HCT116 (cell line): ENCODE measurements at regions not wholly inside any gene's neighbourhood (a gene's known extent, or its start where the extent isn't known, plus 50 kb on each side); places are given as distances from the start of the nearest gene placed in this dataset.

Experiments used
- ATAC-seq: fragments of 200-7000 bp; cut with Tn5 transposase; 2 replicates; pipeline ENCODE4 v1.9.1; 2020; ENCODE audit warnings: mild to moderate bottlenecking, moderate library complexity
- BruUV-seq: library from RNA; stranded (reverse); fragments of 400-500 nt; replicated peaks from 2 replicates; lab custom pipeline; 2021; lab: Mats Ljungman, UMichigan
- CTCF ChIA-PET: fragments of 300-600 bp; sonication (Branson Sonifier 250); formaldehyde crosslinking; loops from one replicate; lab custom pipeline; 2021; ENCODE audit warnings: antibody characterized with exemption; lab: Charles Lee
- POLR2A ChIA-PET: fragments of 300-600, 350-600 bp; sonication (Branson Sonifier 250); formaldehyde crosslinking; loops from one replicate; lab custom pipeline; 2021; ENCODE audit warnings: antibody characterized with exemption; lab: Charles Lee
- RAD21 ChIA-PET, 2 experiments: fragments of 300-600 bp; sonication (Branson Sonifier 250); formaldehyde crosslinking; loops; one replicate each; lab custom pipeline; 2023; ENCODE audit warnings: low total read pairs in 2 of 2; ENCODE audit not compliant: uncharacterized antibody in 2 of 2, unreplicated experiment in 2 of 2, low non-redundant PET in 1 of 2; lab: Charles Lee
- DNase-seq: peaks from one replicate; pipeline ENCODE4 v3.0.0-alpha.2; 2010; ENCODE audit warnings: low read depth, low spot score
- H2AFZ ChIP-seq: fragments of 200-600 bp; shearing (Covaris generic), sonication (generic); 2 replicates; pipeline ENCODE4 v1.6.1; 2017; ENCODE audit warnings: low read depth, mixed run types, mixed read lengths, antibody characterized with exemption, low read length; ENCODE audit not compliant: poor library complexity, severe bottlenecking
- H3K27ac ChIP-seq: 2 replicates; pipeline ENCODE4 v1.5.1; 2012; ENCODE audit warnings: low read depth, low read length
- H3K27me3 ChIP-seq: fragments of 200-600 bp; sonication (generic); 2 replicates; pipeline ENCODE4 v1.6.1; 2016; ENCODE audit warnings: mixed run types, low read length, mixed read lengths; ENCODE audit not compliant: insufficient read depth
- H3K36me3 ChIP-seq, 2 experiments: fragments of 200-500 bp in 1 of 2; fragments of 200-600 bp in 1 of 2; sonication (Bioruptor generic) in 1 of 2; sonication (generic) in 1 of 2; 2 replicates each; pipeline versions ENCODE4 v1.5.1 to v1.6.1; 2014 to 2016; ENCODE audit warnings: low read length in 2 of 2, inconsistent platforms in 1 of 2, mixed read lengths in 1 of 2, mixed run types in 1 of 2; ENCODE audit not compliant: insufficient read depth in 2 of 2, control insufficient read depth in 1 of 2
- H3K4me1 ChIP-seq, 2 experiments: fragments of 200-600 bp in 1 of 2; sonication (generic) in 1 of 2; 2 replicates each; pipeline versions ENCODE4 v1.5.1 to v1.6.1; 2012 to 2017; ENCODE audit warnings: low read length in 2 of 2, inconsistent platforms in 1 of 2, mild to moderate bottlenecking in 1 of 2, mixed read lengths in 1 of 2, mixed run types in 1 of 2, moderate library complexity in 1 of 2; ENCODE audit not compliant: insufficient read depth in 2 of 2, control insufficient read depth in 1 of 2
- H3K4me2 ChIP-seq: fragments of 200-600 bp; sonication (generic); 2 replicates; pipeline ENCODE4 v1.6.1; 2017; ENCODE audit warnings: mixed run types, low read length, mixed read lengths
- H3K4me3 ChIP-seq, 2 experiments: fragments of 200-600 bp in 1 of 2; sonication (generic) in 1 of 2; replicated peaks in 1 of 2; 2 replicates each; pipeline ENCODE4 v1.5.1; 2011 to 2016; ENCODE audit warnings: low read length in 2 of 2, control low read depth in 1 of 2, low read depth in 1 of 2, mild to moderate bottlenecking in 1 of 2, mixed read lengths in 1 of 2, mixed run types in 1 of 2
- H3K79me2 ChIP-seq: fragments of 200-600 bp; sonication (generic); 2 replicates; pipeline ENCODE4 v1.6.1; 2017; ENCODE audit warnings: mild to moderate bottlenecking, mixed run types, low read length, moderate library complexity, mixed read lengths; ENCODE audit not compliant: insufficient read depth
- H3K9ac ChIP-seq: fragments of 200-600 bp; sonication (generic); 2 replicates; pipeline ENCODE4 v1.6.1; 2016; ENCODE audit warnings: low read length, mixed read lengths
- H3K9me2 ChIP-seq: fragments of 200-600 bp; sonication (generic), shearing (Covaris generic); 2 replicates; pipeline ENCODE4 v1.6.1; 2017; ENCODE audit warnings: mixed run types, mild to moderate bottlenecking, moderate library complexity; ENCODE audit not compliant: insufficient read depth
- H3K9me3 ChIP-seq, 2 experiments: fragments of 200-500 bp in 1 of 2; fragments of 200-600 bp in 1 of 2; sonication (Bioruptor generic) in 1 of 2; sonication (generic) in 1 of 2; 2 replicates each; pipeline ENCODE4 v1.6.1; 2014 to 2017; ENCODE audit warnings: low read length in 2 of 2, mixed read lengths in 2 of 2, inconsistent platforms in 1 of 2, low read depth in 1 of 2, mild to moderate bottlenecking in 1 of 2, mixed run types in 1 of 2, moderate library complexity in 1 of 2; ENCODE audit not compliant: control insufficient read depth in 1 of 2, insufficient read depth in 1 of 2
- H4K20me1 ChIP-seq: fragments of 200-600 bp; sonication (generic), shearing (Covaris generic); 2 replicates; pipeline ENCODE4 v1.6.1; 2017; ENCODE audit warnings: mixed run types, mild to moderate bottlenecking, moderate library complexity; ENCODE audit not compliant: insufficient read depth
- CBX3 ChIP-seq: IDR thresholded peaks from 2 replicates; pipeline ENCODE4 v1.6.1; 2012; ENCODE audit warnings: low read depth
- CEBPB ChIP-seq: IDR thresholded peaks from 2 replicates; pipeline ENCODE4 v1.6.1; 2012; ENCODE audit warnings: low read depth
- EGR1 ChIP-seq: IDR thresholded peaks from 2 replicates; pipeline ENCODE4 v1.6.1; 2012; ENCODE audit warnings: low read depth
- ELF1 ChIP-seq: IDR thresholded peaks from 2 replicates; pipeline ENCODE4 v1.6.1; 2012; ENCODE audit warnings: low read depth, borderline replicate concordance
- EZH2phosphoT487 ChIP-seq: fragments of 200-600 bp; IDR thresholded peaks from 2 replicates; pipeline ENCODE4 v1.6.1; 2018; ENCODE audit warnings: antibody characterized with exemption, borderline replicate concordance
- FOSL1 ChIP-seq: IDR thresholded peaks from 2 replicates; pipeline ENCODE4 v1.6.1; 2012; ENCODE audit warnings: low read depth
- POLR2A ChIP-seq: IDR thresholded peaks from 2 replicates; pipeline ENCODE4 v1.7.0; 2011; ENCODE audit warnings: borderline replicate concordance; ENCODE audit not compliant: insufficient read depth, insufficient read length; ENCODE audit errors: extremely low read depth
- POLR2AphosphoS5 ChIP-seq: IDR thresholded peaks from 2 replicates; pipeline ENCODE4 v1.6.1; 2011; ENCODE audit warnings: mild to moderate bottlenecking, low read depth, low read length, moderate library complexity
- RAD21 ChIP-seq: IDR thresholded peaks from 2 replicates; pipeline ENCODE4 v1.6.1; 2012; ENCODE audit warnings: low read depth, mild to moderate bottlenecking
- SIN3A ChIP-seq: IDR thresholded peaks from 2 replicates; pipeline ENCODE4 v1.6.1; 2012; ENCODE audit warnings: low read depth
- SP1 ChIP-seq: IDR thresholded peaks from 2 replicates; pipeline ENCODE4 v1.6.1; 2012; ENCODE audit warnings: low read depth
- TCF7L2 ChIP-seq: IDR thresholded peaks from 2 replicates; pipeline ENCODE4 v1.7.0; 2011; ENCODE audit warnings: borderline replicate concordance, inconsistent platforms; ENCODE audit not compliant: insufficient read depth, insufficient read length; ENCODE audit errors: extremely low read depth
- YY1 ChIP-seq: IDR thresholded peaks from 2 replicates; pipeline ENCODE4 v1.6.1; 2011; ENCODE audit warnings: low read length, low read depth, moderate library complexity, mild to moderate bottlenecking; ENCODE audit not compliant: insufficient replicate concordance; ENCODE audit errors: extremely low read depth
- ZFX ChIP-seq: fragments of 450-650 bp; IDR thresholded peaks from 2 replicates; pipeline ENCODE4 v1.6.1; 2017
- ZNF274 ChIP-seq: fragments of 200-500 bp; sonication (Bioruptor generic); IDR thresholded peaks from 2 replicates; pipeline ENCODE4 v1.6.1; 2014; ENCODE audit warnings: mild to moderate bottlenecking, low read depth, low read length, inconsistent platforms
- intact Hi-C: fragments of 100-400 bp; cut with micrococcal nuclease; formaldehyde crosslinking; loops from 2 replicates; pipeline ENCODE4 v1.10.0; 2022
- TF ChIP-seq, protein P1 (sequence below), 3 experiments: fragments of 200-600 bp in 1 of 3; sonication (generic) in 1 of 3; IDR thresholded peaks in 2 of 3; conservative IDR thresholded peaks in 1 of 3; 2 replicates each; pipeline ENCODE4 v1.5.1; 2012 to 2017; ENCODE audit warnings: low read depth in 2 of 3, low read length in 2 of 3, antibody characterized with exemption in 1 of 3, borderline replicate concordance in 1 of 3, control low read depth in 1 of 3, mild to moderate bottlenecking in 1 of 3, mixed read lengths in 1 of 3, mixed run types in 1 of 3, moderate library complexity in 1 of 3; ENCODE audit not compliant: insufficient read depth in 1 of 3
- TF ChIP-seq, protein P2 (sequence below): IDR thresholded peaks from 2 replicates; pipeline ENCODE4 v1.6.1; 2011; ENCODE audit warnings: mild to moderate bottlenecking, low read length, moderate library complexity; ENCODE audit not compliant: insufficient replicate concordance; ENCODE audit errors: extremely low read depth
- TF ChIP-seq, protein P3 (sequence below): IDR thresholded peaks from 2 replicates; pipeline ENCODE4 v1.6.1; 2012; ENCODE audit warnings: low read depth
- TF ChIP-seq, protein P4 (sequence below): IDR thresholded peaks from 2 replicates; pipeline ENCODE4 v1.6.1; 2012
- TF ChIP-seq, protein P5 (sequence below): IDR thresholded peaks from 2 replicates; pipeline ENCODE4 v1.6.1; 2012

DNA sequence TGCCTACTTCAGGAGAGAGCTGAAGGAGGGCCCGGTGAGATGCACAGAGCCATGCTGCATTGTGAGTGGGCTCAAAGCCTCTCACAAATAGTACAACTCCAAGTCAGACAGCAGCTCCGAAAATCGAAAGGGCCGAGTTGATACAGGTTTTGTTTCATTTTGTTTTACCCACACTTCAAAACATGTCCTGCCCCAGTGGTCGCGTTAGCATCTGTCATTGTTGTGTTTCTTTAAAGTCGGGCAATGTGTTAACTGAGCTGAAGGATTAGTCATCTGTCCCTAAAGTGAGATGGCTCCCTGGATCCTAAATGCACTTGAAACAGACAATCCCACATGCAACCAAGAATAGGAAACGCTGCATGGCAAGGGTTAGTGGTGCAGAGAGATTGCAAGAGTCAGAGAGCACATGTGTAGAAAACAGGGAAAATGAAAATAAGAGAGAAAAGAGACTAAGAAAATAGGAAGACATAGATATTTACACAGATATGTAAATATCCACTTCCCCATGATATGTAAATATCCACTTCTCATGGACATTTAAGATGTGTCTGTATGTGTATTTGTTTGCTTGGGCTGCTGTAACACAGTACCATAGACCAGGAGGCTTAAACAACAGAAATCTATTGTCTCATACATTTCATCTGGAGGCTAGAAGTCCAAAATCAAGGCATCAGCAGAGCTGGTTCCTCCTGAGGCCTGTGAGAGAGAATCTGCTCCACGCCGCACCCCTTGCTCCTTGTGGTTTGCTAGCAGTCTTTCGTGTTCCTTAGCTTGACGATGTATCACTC lies 131.4 kb upstream of the RAB4A start:
- H3K79me2 ChIP-seq = no peaks in the 10 kb centered on the region
- no peak overlapping the region for H3K4me2 ChIP-seq
- no peak overlapping the region for H3K27ac ChIP-seq
- H3K4me1 ChIP-seq = no peaks in the 10 kb centered on the region
- no peaks in the 10 kb centered on the region for H3K36me3 ChIP-seq
- no peak for TF ChIP-seq EZH2phosphoT487
- no peak for TF ChIP-seq FOSL1
- no peak for TF ChIP-seq RAD21
- TF ChIP-seq, protein P1, sequence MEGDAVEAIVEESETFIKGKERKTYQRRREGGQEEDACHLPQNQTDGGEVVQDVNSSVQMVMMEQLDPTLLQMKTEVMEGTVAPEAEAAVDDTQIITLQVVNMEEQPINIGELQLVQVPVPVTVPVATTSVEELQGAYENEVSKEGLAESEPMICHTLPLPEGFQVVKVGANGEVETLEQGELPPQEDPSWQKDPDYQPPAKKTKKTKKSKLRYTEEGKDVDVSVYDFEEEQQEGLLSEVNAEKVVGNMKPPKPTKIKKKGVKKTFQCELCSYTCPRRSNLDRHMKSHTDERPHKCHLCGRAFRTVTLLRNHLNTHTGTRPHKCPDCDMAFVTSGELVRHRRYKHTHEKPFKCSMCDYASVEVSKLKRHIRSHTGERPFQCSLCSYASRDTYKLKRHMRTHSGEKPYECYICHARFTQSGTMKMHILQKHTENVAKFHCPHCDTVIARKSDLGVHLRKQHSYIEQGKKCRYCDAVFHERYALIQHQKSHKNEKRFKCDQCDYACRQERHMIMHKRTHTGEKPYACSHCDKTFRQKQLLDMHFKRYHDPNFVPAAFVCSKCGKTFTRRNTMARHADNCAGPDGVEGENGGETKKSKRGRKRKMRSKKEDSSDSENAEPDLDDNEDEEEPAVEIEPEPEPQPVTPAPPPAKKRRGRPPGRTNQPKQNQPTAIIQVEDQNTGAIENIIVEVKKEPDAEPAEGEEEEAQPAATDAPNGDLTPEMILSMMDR (IDR thresholded peaks at IDR 0.05 in 2 of 3, conservative IDR thresholded peaks at IDR 0.05 in 1 of 3; ENCODE audit: borderline replicate concordance in 1 of 3, insufficient read depth in 1 of 3, low read depth in 2 of 3, low read length in 2 of 3) = no peak
- TF ChIP-seq, protein P2, sequence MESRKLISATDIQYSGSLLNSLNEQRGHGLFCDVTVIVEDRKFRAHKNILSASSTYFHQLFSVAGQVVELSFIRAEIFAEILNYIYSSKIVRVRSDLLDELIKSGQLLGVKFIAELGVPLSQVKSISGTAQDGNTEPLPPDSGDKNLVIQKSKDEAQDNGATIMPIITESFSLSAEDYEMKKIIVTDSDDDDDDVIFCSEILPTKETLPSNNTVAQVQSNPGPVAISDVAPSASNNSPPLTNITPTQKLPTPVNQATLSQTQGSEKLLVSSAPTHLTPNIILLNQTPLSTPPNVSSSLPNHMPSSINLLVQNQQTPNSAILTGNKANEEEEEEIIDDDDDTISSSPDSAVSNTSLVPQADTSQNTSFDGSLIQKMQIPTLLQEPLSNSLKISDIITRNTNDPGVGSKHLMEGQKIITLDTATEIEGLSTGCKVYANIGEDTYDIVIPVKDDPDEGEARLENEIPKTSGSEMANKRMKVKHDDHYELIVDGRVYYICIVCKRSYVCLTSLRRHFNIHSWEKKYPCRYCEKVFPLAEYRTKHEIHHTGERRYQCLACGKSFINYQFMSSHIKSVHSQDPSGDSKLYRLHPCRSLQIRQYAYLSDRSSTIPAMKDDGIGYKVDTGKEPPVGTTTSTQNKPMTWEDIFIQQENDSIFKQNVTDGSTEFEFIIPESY = no peak
- no peak for TF ChIP-seq ELF1
- TF ChIP-seq, protein P3, sequence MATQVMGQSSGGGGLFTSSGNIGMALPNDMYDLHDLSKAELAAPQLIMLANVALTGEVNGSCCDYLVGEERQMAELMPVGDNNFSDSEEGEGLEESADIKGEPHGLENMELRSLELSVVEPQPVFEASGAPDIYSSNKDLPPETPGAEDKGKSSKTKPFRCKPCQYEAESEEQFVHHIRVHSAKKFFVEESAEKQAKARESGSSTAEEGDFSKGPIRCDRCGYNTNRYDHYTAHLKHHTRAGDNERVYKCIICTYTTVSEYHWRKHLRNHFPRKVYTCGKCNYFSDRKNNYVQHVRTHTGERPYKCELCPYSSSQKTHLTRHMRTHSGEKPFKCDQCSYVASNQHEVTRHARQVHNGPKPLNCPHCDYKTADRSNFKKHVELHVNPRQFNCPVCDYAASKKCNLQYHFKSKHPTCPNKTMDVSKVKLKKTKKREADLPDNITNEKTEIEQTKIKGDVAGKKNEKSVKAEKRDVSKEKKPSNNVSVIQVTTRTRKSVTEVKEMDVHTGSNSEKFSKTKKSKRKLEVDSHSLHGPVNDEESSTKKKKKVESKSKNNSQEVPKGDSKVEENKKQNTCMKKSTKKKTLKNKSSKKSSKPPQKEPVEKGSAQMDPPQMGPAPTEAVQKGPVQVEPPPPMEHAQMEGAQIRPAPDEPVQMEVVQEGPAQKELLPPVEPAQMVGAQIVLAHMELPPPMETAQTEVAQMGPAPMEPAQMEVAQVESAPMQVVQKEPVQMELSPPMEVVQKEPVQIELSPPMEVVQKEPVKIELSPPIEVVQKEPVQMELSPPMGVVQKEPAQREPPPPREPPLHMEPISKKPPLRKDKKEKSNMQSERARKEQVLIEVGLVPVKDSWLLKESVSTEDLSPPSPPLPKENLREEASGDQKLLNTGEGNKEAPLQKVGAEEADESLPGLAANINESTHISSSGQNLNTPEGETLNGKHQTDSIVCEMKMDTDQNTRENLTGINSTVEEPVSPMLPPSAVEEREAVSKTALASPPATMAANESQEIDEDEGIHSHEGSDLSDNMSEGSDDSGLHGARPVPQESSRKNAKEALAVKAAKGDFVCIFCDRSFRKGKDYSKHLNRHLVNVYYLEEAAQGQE = no peak
- TF ChIP-seq, protein P4, sequence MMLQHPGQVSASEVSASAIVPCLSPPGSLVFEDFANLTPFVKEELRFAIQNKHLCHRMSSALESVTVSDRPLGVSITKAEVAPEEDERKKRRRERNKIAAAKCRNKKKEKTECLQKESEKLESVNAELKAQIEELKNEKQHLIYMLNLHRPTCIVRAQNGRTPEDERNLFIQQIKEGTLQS = no peak
- TF ChIP-seq POLR2A = no peak
- TF ChIP-seq, protein P5, sequence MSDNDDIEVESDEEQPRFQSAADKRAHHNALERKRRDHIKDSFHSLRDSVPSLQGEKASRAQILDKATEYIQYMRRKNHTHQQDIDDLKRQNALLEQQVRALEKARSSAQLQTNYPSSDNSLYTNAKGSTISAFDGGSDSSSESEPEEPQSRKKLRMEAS = no peak
- no peak for TF ChIP-seq ZFX
- no peak for TF ChIP-seq SP1
- no peak for TF ChIP-seq ZNF274
- TF ChIP-seq EGR1 = no peak
- TF ChIP-seq YY1 = no peak
- TF ChIP-seq CBX3 = no peak
- no peak for TF ChIP-seq CEBPB
- TF ChIP-seq TCF7L2 = no peak
- TF ChIP-seq POLR2AphosphoS5 = no peak
- TF ChIP-seq SIN3A = no peak
- TF ChIP-seq, all 23 proteins: peak for 0
- no peak for DNase-seq
- no peaks in the 10 kb centered on the region for H4K20me1 ChIP-seq
- RAD21 ChIA-PET = no interaction called here
- no TSS peak for BruUV-seq
- no peak overlapping the region for H3K4me3 ChIP-seq
- POLR2A ChIA-PET = no interaction called here
- ATAC-seq = no peak
- H3K9ac ChIP-seq = no peak overlapping the region
- CTCF ChIA-PET = no interaction called here
- H2AFZ ChIP-seq = no peak overlapping the region
- no peaks in the 10 kb centered on the region for H3K27me3 ChIP-seq
- H3K9me2 ChIP-seq = no peaks in the 10 kb centered on the region
- intact Hi-C loops = no loop called here
- H3K9me3 ChIP-seq = no peaks in the 10 kb centered on the region
